Trophoblast cell (in vitro differentiated cells and primary cell): ENCODE measurements at regions not wholly inside any gene's neighbourhood (a gene's known extent, or its start where the extent isn't known, plus 50 kb on each side); places are given as distances from the start of the nearest gene placed in this dataset.

Experiments
- DNase-seq, 2 donors: peaks; one replicate each; pipeline ENCODE4 v3.0.0-alpha.2; 2016
- H2AFZ ChIP-seq: 2 replicates; pipeline ENCODE4 v1.6.1; 2013; ENCODE audit warnings: low read length, moderate library complexity, mild to moderate bottlenecking; ENCODE audit not compliant: insufficient read depth, poor library complexity
- H2AK5ac ChIP-seq: 2 replicates; pipeline ENCODE4 v1.6.1; 2013; ENCODE audit warnings: mild to moderate bottlenecking, low read length
- H2BK120ac ChIP-seq: 2 replicates; pipeline ENCODE4 v1.6.1; 2013; ENCODE audit warnings: low read length, mild to moderate bottlenecking, moderate library complexity; ENCODE audit not compliant: insufficient read depth, poor library complexity
- H2BK12ac ChIP-seq: 2 replicates; pipeline ENCODE4 v1.6.1; 2013; ENCODE audit warnings: mild to moderate bottlenecking, low read length, moderate library complexity
- H2BK5ac ChIP-seq: 2 replicates; pipeline ENCODE4 v1.6.1; 2013; ENCODE audit warnings: low read length, low read depth, moderate library complexity, mild to moderate bottlenecking; ENCODE audit not compliant: poor library complexity
- H3K14ac ChIP-seq: 2 replicates; pipeline ENCODE4 v1.6.1; 2013; ENCODE audit warnings: mild to moderate bottlenecking, low read length
- H3K18ac ChIP-seq: 2 replicates; pipeline ENCODE4 v1.6.1; 2013; ENCODE audit warnings: mild to moderate bottlenecking, low read length
- H3K23ac ChIP-seq: 2 replicates; pipeline ENCODE4 v1.6.1; 2013; ENCODE audit warnings: low read length
- H3K27ac ChIP-seq: 2 replicates; pipeline ENCODE4 v1.5.1; 2013; ENCODE audit warnings: low read depth, mild to moderate bottlenecking, inconsistent platforms, low read length, moderate library complexity
- H3K27me3 ChIP-seq: 2 replicates; pipeline ENCODE4 v1.6.1; 2013; ENCODE audit warnings: inconsistent platforms, mild to moderate bottlenecking, low read length, moderate library complexity; ENCODE audit not compliant: insufficient read depth
- H3K36me3 ChIP-seq, 2 experiments: 1 replicate in 1 of 2; 2 replicates in 1 of 2; pipeline ENCODE4 v1.6.1; 2013; ENCODE audit warnings: low read length in 2 of 2, mild to moderate bottlenecking in 2 of 2, moderate library complexity in 1 of 2; ENCODE audit not compliant: insufficient read depth in 2 of 2, control insufficient read depth in 1 of 2
- H3K4ac ChIP-seq: 2 replicates; pipeline ENCODE4 v1.6.1; 2013; ENCODE audit warnings: low read depth, mild to moderate bottlenecking, low read length, moderate library complexity
- H3K4me1 ChIP-seq, 2 experiments: 1 replicate in 1 of 2; 2 replicates in 1 of 2; pipeline ENCODE4 v1.6.1; 2013; ENCODE audit warnings: low read length in 2 of 2, mild to moderate bottlenecking in 2 of 2, moderate library complexity in 1 of 2; ENCODE audit not compliant: insufficient read depth in 2 of 2, control insufficient read depth in 1 of 2
- H3K4me2 ChIP-seq: 2 replicates; pipeline ENCODE4 v1.6.1; 2013; ENCODE audit warnings: inconsistent platforms, mild to moderate bottlenecking, low read length, moderate library complexity
- H3K4me3 ChIP-seq: 2 replicates; pipeline ENCODE4 v1.5.1; 2013; ENCODE audit warnings: mild to moderate bottlenecking, low read depth, low read length, inconsistent platforms
- H3K79me1 ChIP-seq: one replicate; pipeline ENCODE4 v1.6.1; 2013; ENCODE audit warnings: low read length
- H3K79me2 ChIP-seq: 2 replicates; pipeline ENCODE4 v1.6.1; 2013; ENCODE audit warnings: low read length, mild to moderate bottlenecking; ENCODE audit not compliant: control insufficient read depth, insufficient read depth, poor library complexity
- H3K9ac ChIP-seq: 2 replicates; pipeline ENCODE4 v1.6.1; 2013; ENCODE audit warnings: mild to moderate bottlenecking, low read length
- H3K9me3 ChIP-seq: 2 replicates; pipeline ENCODE4 v1.6.1; 2013; ENCODE audit warnings: low read depth, mild to moderate bottlenecking, control low read depth, inconsistent platforms, low read length; ENCODE audit not compliant: insufficient read depth
- H4K12ac ChIP-seq: 2 replicates; pipeline ENCODE4 v1.6.1; 2013; ENCODE audit warnings: low read depth, mild to moderate bottlenecking, low read length, moderate library complexity
- H4K8ac ChIP-seq: 2 replicates; pipeline ENCODE4 v1.6.1; 2013; ENCODE audit warnings: low read depth, mild to moderate bottlenecking, low read length, moderate library complexity
- H4K91ac ChIP-seq: one replicate; pipeline ENCODE4 v1.6.1; 2013; ENCODE audit warnings: low read depth, mild to moderate bottlenecking, low read length, moderate library complexity
- WGBS: extraction: QIAGEN DNeasy Blood & Tissue Kit; methylation state at CpG from one replicate; pipeline ENCODE4 v1.1.7; 2013; ENCODE audit warnings: missing lambda C conversion rate; ENCODE audit not compliant: insufficient read length, insufficient coverage; ENCODE audit errors: extremely low coverage; 5-methylcytosine and 5-hydroxymethylcytosine counted together

DNA sequence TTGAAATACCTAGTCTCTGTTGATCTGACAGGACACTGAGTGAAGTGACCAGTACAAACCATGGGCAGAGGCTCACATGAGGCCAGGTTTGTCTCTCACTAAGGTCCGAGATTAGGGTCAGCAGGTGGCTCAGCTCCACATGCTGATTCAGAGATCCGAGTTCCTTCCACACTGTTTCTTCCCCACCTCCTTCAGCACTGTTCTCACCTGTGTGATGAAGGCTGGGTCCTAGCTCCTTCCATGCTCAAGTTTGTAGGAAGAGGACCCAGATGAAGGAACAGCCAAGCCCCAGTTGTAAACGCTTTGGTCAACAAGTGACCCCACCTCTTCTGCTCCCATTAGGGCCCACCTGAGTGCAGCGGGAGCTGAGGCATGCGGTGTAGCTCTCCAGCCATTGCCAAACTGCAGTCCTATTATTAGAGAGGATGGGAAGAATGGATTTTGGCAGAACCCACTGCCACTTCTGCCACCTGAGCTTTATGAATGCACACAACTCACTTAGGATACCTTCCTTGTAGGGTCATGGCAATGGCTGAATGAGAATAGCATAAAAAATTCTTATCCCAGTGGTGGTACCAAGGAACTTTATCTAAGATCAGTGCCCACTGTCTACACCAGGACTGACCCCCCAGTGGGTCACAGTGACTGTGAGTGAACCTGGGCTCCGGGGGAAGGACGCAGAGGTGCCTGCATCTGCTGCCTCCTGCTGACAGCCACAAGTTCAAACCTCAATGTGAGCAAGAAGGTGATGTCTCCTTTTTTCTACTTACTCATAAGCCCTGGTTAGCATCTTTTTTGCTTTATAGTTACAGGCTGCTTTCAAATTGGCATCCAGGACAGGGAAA is 324.8 kb upstream of the HS6ST1 start:
- DNase-seq, result no peak
- Histone ChIP-seq H3K4me2 (no peak overlapping the region), H4K91ac (no peak overlapping the region), H3K27ac (no peak overlapping the region), H3K4me1 (peaks cover 9 to 11% of the 10 kb centered on the region in 2 experiments), H3K79me2 (no peaks in the 10 kb centered on the region), H2AFZ (no peak overlapping the region), H3K9ac (no peak overlapping the region), H3K23ac (no peak overlapping the region), H3K9me3 (no peaks in the 10 kb centered on the region), H2AK5ac (no peak overlapping the region), H3K36me3 (no peaks in the 10 kb centered on the region), H3K4me3 (no peak overlapping the region), H2BK120ac (no peak overlapping the region), H3K18ac (no peak overlapping the region), H2BK5ac (no peak overlapping the region), H4K12ac (no peak overlapping the region), H4K8ac (no peak overlapping the region), H3K79me1 (peaks cover 3% of the 10 kb centered on the region), H2BK12ac (no peak overlapping the region), H3K14ac (no peak overlapping the region), H3K4ac (no peak overlapping the region), H3K27me3 (no peaks in the 10 kb centered on the region)
- no CpG with 5 or more reads among the region's 7 CpGs for WGBS

DNA sequence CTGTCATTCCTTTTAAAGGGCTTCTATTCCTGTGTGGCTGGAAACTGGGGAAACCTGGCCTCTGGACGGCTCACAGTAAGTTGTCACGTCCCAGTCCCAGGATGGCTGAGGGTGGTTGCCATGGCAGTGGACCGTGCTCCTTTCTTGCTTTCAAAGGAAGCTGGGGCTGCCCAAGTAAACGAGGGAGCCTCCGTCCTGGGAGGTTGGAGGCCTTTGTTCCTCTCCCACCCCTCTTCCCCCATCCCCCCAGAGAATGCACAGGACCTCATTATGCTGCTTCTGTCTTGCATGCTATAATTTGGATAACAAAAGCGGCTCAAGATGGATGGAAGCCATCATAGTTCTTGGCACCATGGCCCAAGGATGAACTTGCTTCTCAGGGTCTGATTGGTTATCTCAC is 325.5 kb upstream of the HS6ST1 start:
- Histone ChIP-seq H4K91ac (no peak overlapping the region), H3K79me1 (peaks cover under 1% of the 10 kb centered on the region), H3K27me3 (no peaks in the 10 kb centered on the region), H4K12ac (no peak overlapping the region), H3K36me3 (no peaks in the 10 kb centered on the region), H3K79me2 (no peaks in the 10 kb centered on the region), H2BK12ac (no peak overlapping the region), H3K9ac (no peak overlapping the region), H3K4me2 (no peak overlapping the region), H3K4me1 (peaks cover 4% of the 10 kb centered on the region in 2 experiments), H2BK5ac (no peak overlapping the region), H2BK120ac (no peak overlapping the region), H4K8ac (no peak overlapping the region), H3K14ac (no peak overlapping the region), H2AK5ac (no peak overlapping the region), H3K18ac (no peak overlapping the region), H3K4ac (no peak overlapping the region), H3K27ac (no peak overlapping the region), H3K23ac (no peak overlapping the region), H3K4me3 (no peak overlapping the region), H3K9me3 (no peaks in the 10 kb centered on the region), H2AFZ (no peak overlapping the region)
- no peak for DNase-seq
- WGBS, result no CpG with 5 or more reads among the region's 6 CpGs

GRCh38 chr2:128644718-128645256 is 326.1 kb upstream of the HS6ST1 start:
- H3K27ac ChIP-seq, result no peak overlapping the region
- H3K36me3 ChIP-seq, result no peaks in the 10 kb centered on the region
- H2BK12ac ChIP-seq, result no peak overlapping the region
- no peaks in the 10 kb centered on the region for H3K27me3 ChIP-seq
- no peak overlapping the region for H3K9ac ChIP-seq
- H4K91ac ChIP-seq, result no peak overlapping the region
- no peak overlapping the region for H3K18ac ChIP-seq
- no peak overlapping the region for H2BK5ac ChIP-seq
- H4K12ac ChIP-seq, result no peak overlapping the region
- H3K14ac ChIP-seq, result no peak overlapping the region
- H2BK120ac ChIP-seq, result no peak overlapping the region
- H2AK5ac ChIP-seq, result no peak overlapping the region
- no peaks in the 10 kb centered on the region for H3K9me3 ChIP-seq
- H3K79me1 ChIP-seq, result no peaks in the 10 kb centered on the region
- H3K79me2 ChIP-seq, result no peaks in the 10 kb centered on the region
- H3K4me3 ChIP-seq, result no peak overlapping the region
- H3K23ac ChIP-seq, result no peak overlapping the region
- no peak overlapping the region for H3K4ac ChIP-seq
- no CpG with 5 or more reads among the region's 2 CpGs for WGBS
- H3K4me1 ChIP-seq, result peaks cover 0 to 2% of the 10 kb centered on the region in 2 experiments
- H2AFZ ChIP-seq, result no peak overlapping the region
- no peak overlapping the region for H3K4me2 ChIP-seq
- no peak overlapping the region for H4K8ac ChIP-seq
- no peak for DNase-seq

DNA sequence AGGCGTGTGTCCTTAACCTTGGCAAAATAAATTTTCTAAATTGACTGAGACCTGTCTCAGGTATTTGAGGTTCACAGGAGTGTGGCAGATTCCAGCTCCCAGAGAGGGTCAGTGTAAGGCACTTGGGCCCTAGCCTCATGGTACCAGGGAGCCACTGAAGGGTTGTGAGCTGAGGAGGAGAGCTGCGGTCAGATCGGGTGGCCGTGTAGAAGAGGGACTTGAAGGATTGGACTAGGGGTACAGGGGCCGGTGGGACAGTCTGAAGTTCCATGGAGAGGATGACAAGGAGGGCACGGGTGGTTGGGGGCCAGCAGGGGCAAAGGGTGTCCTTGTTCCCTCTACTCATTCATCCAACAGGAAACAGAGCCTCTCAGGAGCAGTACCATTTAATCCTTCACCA is 327.0 kb upstream of the HS6ST1 start:
- Histone ChIP-seq H3K4me3 (no peak overlapping the region), H3K79me2 (no peaks in the 10 kb centered on the region), H2AFZ (no peak overlapping the region), H3K4me1 (peaks cover 0 to 2% of the 10 kb centered on the region in 2 experiments), H2AK5ac (no peak overlapping the region), H3K9ac (no peak overlapping the region), H3K23ac (no peak overlapping the region), H4K8ac (no peak overlapping the region), H3K9me3 (no peaks in the 10 kb centered on the region), H4K12ac (no peak overlapping the region), H3K18ac (no peak overlapping the region), H3K14ac (no peak overlapping the region), H3K27ac (no peak overlapping the region), H3K79me1 (no peaks in the 10 kb centered on the region), H4K91ac (no peak overlapping the region), H3K36me3 (no peaks in the 10 kb centered on the region), H3K4ac (no peak overlapping the region), H3K4me2 (no peak overlapping the region), H2BK120ac (no peak overlapping the region), H3K27me3 (no peaks in the 10 kb centered on the region), H2BK12ac (no peak overlapping the region), H2BK5ac (no peak overlapping the region)
- no CpG with 5 or more reads among the region's 6 CpGs for whole genome bisulfite sequencing
- DNase-seq, result no peak
